Stimulated activated CD8-positive, alpha-beta memory T cell treated with anti-CD3 and anti-CD28 coated beads, Interleukin-12 subunit alpha, Interleukin-12 subunit beta, amount 100 ng/mL, for 4 hours (primary cell): ENCODE measurements at regions not wholly inside any gene's neighbourhood (a gene's known extent, or its start where the extent isn't known, plus 50 kb on each side); places are given as distances from the start of the nearest gene placed in this dataset.

Source experiments
- DNase-seq: peaks from one replicate; pipeline ENCODE4 v3.0.0-alpha.2; 2020; ENCODE audit warnings: low read depth

GRCh38 chr2:16615687-16616615, 49.7 kb downstream of the CYRIA start:
- no peak for DNase-seq

GRCh38 chr2:16615246-16615645, 50.4 kb downstream of the CYRIA start:
- DNase-seq, result no peak

GRCh38 chr2:16614314-16614860, 51.2 kb downstream of the CYRIA start:
- DNase-seq, result no peak

- no peak for DNase-seq
These were observed 52.1 kb downstream of the CYRIA start for GRCh38 chr2:16613539-16614011.

- DNase-seq, result no peak
These were observed 53.1 kb downstream of the CYRIA start for GRCh38 chr2:16612490-16612889.

- DNase-seq, result no peak
These were observed 55.8 kb downstream of the CYRIA start for GRCh38 chr2:16609786-16610185.

- DNase-seq, result peak; percentile 61
These were observed 56.7 kb downstream of the CYRIA start for GRCh38 chr2:16608661-16609643.

- DNase-seq, result no peak
These were observed 58.3 kb downstream of the CYRIA start for GRCh38 chr2:16607301-16607700.

- DNase-seq, result no peak
These were observed 61.4 kb downstream of the CYRIA start for GRCh38 chr2:16604236-16604635.

GRCh38 chr2:16591370-16591933, 74.2 kb downstream of the CYRIA start:
- DNase-seq, result no peak

GRCh38 chr2:16589465-16589864, 76.2 kb downstream of the CYRIA start:
- no peak for DNase-seq

GRCh38 chr2:16588565-16588964, 77.1 kb downstream of the CYRIA start:
- no peak for DNase-seq

GRCh38 chr2:16587601-16588000, 78.0 kb downstream of the CYRIA start:
- DNase-seq, result no peak

- no peak for DNase-seq
These were observed 80.7 kb downstream of the CYRIA start for GRCh38 chr2:16584824-16585540.

- DNase-seq, result no peak
These were observed 81.5 kb downstream of the CYRIA start for GRCh38 chr2:16584084-16584483.

- no peak for DNase-seq
These were observed 84.4 kb downstream of the CYRIA start for GRCh38 chr2:16581241-16581640.

- DNase-seq, result no peak
These were observed 87.6 kb downstream of the CYRIA start for GRCh38 chr2:16578081-16578480.

- no peak for DNase-seq
These were observed 95.1 kb downstream of the CYRIA start for GRCh38 chr2:16570516-16570915.

- no peak for DNase-seq
These were observed 96.4 kb downstream of the CYRIA start for GRCh38 chr2:16568998-16569784.

GRCh38 chr2:16566701-16567100, 98.9 kb downstream of the CYRIA start:
- no peak for DNase-seq
